Stimulated activated CD4-positive, alpha-beta T cell treated with anti-CD3 and anti-CD28 coated beads, Interleukin-2, amount 100 ng/mL, for 24 hours (primary cell): ENCODE measurements at regions not wholly inside any gene's neighbourhood (a gene's known extent, or its start where the extent isn't known, plus 50 kb on each side); places are given as distances from the start of the nearest gene placed in this dataset.

Experiments
- DNase-seq, 2 donors: peaks; one replicate each; pipeline ENCODE4 v3.0.0-alpha.2; 2020

DNA sequence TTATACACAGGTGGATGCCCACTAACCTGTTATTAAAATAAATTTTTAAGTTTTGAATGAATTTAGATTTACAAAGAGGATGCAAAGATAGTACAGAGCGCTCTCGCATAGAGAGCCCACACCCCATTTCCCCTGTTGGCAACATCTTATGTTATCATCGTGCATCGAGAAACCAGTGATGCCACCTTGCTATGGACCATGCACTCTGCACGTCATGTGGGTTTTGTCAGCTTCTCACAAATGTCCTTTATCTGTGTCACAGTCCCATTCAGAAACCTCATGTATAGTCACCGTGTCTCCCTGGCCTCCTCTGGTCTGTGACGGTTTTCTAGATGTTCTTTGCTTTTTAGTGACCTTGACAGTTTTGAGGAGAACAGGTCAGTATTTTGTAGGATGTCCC is 60.0 kb downstream of the ING1 start:
- DNase-seq, result no peak

DNA sequence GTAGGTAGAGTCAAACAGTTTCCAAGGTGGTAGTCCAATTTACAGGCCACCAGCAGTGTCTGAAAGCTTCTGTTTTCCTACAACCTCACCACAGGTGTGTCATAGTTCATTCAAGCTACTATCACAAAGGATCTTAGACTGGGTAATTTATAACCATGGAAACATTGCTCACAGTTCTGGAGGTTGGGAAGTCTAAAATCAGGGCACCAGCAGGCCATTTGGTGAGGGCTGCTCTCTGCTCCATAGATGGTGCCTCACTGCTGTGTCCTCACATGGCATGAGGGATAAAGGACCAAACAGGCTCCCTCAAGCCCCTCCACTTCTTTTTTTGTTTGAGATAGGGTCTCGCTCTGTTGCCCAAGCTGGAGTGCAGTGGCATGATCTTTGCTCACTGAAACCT is 60.6 kb downstream of the ING1 start:
- no peak for DNase-seq

DNA sequence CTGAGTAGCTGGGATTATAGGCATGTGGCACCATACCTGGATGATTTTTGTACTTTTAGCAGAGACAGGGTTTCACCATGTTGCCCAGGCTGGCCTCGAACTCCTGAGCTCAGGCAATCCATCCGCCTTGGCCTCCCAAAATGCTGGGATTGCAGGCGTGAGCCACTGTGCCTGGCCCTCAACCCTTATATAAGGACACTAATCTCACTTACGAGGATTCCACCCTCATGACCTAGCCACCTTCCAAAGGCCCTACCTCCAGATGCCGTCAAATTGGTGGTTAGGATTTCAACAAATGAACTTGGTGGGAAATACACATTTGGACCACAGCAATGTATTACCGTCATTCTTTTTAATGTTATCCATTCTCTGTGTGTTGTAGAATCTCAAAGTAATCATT is 61.0 kb downstream of the ING1 start:
- no peak for DNase-seq

DNA sequence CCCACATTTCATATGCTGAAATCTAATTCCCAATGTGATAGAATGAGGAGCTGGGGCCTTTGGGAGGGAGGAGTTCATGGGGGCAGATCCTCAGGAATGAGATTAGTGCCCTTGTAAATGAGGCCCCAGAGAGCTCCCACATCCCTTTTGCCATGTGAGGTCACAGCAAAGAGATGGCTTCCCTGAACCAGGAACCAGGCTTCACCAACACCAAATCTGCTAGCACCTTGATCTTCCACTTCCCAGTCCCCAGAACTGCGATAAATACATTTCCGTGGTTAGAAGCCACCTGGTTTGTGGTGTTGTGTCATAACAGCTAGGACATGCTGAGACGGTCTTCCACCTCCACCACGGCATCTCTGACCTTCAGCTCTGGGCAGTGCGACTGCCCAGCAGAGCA is 62.1 kb downstream of the ING1 start:
- no peak for DNase-seq

DNA sequence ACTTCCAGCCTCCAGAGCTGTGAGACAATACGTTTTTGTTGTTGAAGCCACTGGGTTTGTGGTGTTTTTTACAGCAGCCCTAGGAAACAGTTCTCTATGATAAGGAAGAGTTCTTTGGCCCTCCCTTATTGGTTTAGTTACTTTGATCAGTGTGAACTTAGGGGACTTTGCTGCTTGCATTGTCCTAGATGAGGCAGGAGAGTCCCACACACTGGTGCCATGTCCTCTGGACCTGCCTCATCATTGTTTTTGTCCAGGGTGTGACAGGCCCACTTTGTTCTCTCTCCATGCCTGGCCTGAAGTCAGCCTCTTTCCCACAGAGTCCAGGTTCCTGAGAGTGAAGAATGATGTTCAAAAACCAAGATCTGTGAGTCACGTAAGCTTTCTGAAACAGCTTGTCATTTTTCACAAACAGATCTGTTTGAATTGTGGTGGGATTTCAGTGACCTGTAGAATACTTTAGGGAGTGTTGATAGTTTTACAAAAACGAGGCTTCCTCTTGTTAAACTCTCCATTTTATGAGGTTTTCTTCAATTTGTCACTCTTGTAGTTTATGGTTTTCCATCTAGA is 63.8 kb downstream of the ING1 start:
- no peak for DNase-seq

DNA sequence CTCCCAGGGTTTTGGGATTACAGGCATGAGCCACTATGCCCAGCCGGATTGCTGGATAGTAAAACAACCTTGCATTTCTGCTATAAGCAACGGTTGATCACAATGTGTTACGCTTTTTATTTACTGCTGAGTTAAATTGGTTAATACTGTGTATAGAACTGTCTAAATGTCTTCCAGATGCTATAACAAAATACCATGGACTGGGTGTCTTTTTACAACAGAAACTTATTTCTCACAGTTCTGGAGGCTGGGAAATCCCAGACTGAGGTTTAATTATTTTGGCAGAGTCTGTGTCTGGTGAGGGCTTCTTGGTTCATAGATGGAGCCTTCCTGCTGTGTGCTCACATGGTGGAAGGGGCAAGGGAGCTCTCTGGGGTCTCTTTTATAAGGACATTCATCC is 65.5 kb downstream of the ING1 start:
- DNase-seq, result no peak

DNA sequence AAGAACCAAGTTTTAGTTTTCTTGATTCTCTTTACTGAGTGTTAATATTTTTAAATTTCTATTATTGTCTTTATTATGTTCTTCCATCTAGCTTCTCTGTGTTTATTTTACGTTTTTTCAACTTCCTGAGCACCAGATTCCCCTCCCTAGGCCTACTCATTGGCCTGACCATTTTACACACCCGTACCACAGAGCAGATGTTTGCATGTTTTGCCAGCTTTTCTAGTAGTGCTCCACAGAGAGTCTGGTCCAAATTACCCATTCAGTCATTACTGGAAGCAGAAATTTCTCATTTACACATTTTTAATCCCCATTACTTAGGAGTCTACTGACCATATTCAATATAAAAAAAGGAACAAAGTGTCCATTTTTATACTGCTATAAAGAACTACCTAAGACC is 66.9 kb downstream of the ING1 start:
- DNase-seq, result no peak

DNA sequence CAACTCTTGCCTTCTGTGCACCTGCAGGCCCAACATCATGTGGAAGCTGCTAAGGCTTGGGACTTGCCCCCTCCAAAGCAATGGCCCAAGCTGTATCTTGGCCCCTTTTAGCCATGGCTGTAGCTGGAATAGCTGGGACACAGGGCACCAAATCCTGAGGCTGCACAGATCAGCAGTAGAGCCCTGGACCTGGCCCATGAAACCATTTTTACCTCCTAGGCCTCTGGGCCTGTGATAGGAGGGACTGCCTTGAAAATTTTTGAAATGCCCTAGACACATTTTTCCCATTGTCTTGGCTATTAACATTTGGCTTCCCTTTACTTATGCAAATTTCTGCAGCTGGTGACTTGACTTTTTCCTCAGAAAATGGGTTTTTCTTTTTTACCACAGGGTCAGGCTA is 68.7 kb downstream of the ING1 start:
- DNase-seq, result no peak

DNA sequence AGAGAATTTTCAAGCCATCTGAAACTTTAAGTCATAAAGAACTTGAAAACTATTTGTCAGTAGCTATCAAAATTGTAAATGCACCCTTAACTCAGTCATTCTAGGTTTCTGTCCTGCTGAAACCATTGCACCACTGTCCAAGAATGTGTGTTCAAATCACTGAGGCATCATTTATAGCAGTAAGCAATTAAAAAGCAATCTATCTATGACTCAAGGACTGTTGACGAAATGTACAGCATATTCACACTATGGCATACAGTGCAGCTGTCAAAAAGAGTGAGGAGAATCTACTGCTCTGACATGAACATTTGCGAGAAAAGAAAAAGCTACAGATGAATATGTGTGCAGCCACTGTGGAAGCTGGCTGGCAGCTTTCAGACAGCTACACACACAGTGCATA is 71.2 kb downstream of the ING1 start:
- DNase-seq, result no peak

DNA sequence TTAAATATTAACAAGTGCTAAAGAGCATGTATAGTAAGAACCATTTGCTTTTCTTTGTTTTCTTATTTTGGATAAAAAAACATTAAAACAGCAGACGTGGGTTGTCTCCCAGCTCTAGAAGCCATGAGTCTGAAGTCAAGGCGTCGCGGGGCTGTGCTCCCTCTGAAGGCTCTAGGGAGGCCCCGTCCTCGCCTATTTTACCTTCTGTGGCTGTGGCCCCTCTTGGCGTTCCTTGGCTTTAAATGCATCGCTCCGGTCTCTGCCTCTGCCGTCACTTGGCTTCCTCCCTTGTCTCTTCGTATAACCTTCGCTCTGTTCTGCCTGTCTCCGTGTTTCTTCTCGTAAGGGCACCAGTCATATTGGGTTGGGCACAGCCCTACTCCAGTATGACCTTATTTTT is 75.3 kb downstream of the ING1 start:
- DNase-seq, result no peak

DNA sequence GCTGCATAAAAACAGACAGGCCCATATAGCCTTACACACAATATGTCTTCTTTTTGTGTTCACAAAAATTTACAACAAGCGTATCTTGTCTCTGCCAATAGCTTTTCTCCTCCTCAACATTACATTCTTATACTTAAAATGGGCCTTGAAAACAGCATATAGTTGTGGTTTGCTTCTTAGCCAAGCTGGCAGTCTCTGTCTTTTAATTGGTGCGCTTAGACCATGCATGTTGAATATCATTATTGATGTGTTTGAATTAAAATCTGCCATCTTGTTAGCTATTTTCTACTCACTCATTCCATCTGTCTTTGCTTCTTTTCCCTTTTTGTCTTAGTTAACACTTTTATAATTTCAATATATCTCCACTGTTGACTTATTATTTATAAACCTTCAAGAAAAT is 76.4 kb downstream of the ING1 start:
- DNase-seq, result no peak

DNA sequence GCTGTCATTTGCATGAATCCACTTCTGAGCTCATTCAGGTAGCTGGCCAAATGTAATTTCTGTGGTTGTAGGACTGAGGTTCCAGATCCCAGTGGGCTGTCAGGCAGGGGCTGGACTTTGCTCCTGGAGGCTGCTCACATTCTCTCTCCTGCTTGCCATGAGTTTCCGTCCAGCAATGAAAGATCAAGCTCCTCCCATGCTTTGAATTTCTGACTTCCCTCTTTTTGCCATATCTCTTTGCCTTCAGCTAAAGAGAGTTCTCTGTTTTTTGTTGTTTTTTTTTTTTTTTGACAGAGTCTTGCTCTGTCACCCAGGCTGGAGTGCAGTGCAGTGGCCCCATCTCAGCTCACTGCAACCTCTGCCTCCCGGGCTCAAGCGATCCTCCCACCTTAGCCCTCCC is 76.9 kb downstream of the ING1 start:
- no peak for DNase-seq

DNA sequence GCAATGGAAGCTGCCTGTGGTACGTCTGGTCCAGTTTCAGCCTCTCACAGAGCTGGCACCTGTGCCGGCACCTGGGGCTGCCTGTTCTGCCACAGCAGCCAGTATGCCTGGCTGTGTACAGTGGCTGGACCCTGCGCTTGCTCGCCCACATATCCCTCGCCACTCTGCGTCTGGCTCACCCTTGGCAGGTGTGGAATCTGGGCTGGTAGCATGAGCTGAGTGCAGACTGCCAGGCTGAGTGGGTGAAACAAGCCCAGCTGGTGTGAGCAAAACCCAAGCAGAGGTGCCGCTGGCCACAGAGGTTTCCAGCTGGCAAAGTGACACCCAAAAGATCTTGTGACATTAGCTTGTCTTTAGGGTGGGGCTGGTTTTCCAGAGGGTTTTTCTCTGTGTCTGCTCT is 80.7 kb downstream of the ING1 start:
- DNase-seq, result no peak

DNA sequence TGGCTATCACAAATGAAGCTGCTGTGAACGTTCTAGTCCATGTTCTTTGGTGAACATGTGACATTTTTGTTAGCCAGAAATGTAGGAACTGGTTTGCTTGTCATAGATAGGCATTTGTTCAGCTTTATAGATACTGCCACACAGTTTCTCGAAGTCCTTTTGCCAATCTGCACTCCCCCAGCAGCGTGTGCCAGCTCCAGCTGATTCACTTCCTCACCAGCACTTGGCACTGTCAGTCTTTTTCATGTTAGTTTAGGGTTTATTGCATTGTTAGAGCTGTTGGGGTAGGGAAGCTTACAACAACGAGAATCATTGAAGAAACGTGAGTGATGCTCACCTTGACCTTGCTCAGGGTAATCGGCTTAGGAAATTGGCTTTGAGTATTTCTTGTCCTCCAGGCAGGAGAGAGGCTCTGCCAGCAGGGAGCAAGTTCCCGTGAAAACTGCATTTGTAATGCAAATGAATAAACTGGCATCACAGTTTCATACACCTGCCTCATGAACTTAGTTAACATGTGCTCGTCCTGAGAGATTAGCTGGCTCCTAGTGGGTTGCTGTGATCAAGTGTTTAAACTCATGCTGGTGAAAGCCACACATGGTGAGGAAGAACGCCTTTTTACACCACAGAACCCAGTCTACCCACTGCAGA is 83.9 kb downstream of the ING1 start:
- DNase-seq, result no peak

DNA sequence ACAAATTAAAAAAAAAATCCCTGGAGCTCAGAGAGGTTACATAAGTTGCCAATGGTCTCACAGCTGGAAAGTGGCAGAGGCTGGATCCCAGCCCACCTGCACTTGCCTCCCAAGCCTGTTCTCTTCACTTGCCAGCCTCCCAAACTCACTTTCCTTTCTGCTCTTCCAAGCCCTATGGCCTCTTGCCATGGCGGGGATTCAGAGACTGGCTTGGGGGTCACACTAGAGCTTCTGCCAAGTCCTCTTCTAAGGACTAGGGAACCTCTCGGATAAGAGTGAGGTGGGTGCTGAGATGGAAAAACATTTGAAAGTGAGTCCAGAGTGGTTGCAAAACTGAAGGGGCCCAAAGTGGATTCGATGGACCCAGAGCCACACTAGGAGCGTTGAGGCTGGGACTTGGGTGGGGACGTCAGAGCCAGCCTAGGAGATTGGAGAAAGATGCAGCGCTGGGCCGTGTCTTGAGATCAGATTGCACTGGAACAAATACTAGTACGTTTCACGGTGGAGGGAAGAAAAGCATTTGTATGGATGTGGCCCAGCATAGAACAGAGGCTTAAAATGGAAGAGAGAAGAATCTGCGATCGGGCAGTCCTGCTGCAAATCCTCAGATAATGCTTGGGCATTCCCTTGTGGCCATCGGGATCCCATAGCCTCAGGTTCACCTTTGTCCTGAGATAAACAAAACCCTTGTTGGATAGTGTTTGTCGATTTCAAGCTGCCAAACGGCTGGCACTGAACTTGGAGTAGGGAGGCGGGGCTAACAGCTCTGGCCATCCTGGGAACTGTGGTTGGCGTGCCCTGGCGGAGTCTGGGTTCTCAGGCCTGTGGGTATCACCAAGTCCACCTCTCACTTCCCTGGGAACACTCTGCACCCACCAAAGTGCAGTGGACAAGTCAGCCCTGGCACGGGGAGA is 84.8 kb downstream of the ING1 start:
- no peak for DNase-seq

DNA sequence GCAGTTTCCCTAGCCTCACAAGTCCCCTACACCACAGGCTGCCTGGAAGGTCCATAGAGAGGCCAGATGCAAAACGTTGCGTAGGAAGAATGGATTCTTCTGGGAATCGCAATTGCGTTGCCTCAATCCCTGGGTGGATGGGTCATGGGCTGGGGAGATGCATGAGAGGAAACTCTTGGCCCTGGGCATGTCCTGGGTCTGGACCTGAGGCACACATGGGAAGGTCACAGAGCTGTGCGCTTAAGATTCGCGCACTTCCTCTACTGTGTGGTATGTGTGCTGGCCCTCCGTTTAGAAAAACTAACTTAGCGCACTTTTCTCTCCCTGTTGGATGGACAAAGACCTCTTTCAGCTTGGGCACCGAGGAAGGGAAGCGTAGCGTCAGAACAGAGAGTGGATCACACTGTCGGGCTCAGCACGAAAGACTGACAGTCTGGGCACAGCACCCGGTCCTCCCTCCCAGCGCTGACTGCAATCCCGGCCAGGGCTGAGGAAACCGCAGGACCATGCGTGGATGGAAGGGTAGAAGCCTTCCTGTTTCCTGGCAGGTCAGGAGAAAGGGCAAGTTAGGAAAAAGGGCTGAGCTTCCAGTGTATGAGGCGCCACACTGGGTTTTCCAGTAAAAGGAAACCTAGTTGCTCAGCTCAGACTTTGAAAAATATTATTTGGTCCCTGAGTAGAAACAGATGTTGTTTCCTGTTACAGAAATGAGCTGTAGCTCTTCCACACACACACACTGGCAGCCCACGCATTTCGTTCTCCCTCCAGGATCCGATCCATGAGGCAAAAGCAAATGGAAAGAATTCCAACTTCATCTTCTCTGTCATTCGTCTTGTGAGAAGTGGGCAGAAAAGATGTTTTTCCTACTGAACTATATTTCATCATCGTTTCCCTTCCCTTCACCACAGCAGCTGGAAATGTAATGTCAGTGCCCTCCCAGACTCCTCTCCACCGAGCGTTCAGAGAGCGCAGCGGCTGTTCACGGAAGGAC is 86.0 kb downstream of the ING1 start:
- no peak for DNase-seq

DNA sequence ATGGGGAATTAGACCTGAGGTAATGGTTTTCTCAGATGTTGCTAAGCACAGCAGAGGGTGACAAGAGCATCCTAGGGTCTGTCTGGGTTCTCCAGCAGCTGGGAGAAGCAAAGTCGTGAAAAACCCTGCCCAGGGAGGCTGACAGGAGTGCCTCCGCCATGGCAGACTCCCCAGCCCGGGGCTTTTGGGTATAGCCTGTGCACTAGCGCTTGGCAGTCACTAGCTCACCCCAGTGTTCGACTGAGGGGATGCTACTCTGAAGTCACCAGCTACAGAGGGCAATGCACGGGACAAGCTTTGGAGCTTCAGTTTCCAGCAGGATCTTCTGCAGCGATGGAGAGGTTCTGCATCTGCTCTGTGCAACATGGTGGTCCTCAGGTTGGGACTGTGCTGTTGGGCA is 87.5 kb downstream of the ING1 start:
- no peak for DNase-seq

DNA sequence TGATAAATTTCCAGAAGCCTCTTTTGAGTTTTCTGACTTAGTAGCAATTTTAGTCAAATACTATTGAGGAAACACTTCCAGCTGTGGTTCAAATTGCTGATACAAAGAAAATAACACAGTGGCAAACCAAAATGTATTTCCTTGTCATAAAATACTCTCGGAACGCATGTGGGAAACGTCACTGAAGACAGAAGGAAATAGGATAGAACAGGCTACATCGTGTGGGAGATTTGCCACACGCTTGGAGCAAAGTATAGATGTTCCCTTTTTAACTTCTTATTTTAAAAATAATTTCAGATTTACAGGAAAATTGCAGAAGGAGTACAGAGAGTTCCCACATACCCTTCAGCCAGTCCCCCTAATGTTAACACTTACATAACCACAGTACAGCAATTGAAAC is 88.8 kb downstream of the ING1 start:
- DNase-seq, result no peak

DNA sequence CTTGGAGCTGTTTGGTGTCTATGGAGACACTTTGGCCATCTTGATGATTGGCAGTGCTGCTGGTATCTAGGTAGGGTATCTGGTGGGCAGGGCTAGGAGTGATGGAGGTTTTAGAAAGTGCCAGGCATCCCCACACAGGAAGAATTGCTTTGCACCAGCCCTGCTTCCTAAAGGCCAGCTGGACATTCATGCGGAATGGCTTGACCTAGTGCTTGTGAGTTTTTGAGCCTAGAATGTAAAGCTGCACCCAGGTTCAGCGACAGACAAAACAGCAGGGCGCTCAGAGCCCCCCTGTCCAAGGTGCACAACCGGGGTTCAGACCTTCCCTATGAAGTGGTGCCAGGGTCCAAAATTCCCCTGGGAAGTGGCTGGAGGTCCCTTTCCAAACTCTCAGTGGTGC is 93.1 kb downstream of the ING1 start:
- DNase-seq, result no peak

DNA sequence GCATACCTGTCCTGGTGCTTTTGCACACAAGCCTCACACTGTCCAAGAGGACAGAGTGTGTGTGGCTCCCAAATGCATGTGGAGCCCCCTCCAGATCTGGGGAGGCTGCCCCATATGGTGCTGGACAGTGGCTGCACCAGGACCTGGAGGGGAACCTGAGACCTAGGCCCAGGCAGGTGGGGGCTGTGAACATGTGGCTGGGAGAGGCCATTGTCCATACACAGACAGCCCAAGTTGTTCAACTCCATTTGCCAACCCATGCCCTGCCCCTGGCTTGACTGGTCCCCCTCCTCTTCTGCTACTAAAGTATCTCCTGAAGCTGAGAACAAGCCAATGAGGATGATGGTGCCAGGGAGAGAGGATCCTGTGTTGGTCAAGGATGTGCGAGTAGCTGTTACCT is 94.0 kb downstream of the ING1 start:
- no peak for DNase-seq

DNA sequence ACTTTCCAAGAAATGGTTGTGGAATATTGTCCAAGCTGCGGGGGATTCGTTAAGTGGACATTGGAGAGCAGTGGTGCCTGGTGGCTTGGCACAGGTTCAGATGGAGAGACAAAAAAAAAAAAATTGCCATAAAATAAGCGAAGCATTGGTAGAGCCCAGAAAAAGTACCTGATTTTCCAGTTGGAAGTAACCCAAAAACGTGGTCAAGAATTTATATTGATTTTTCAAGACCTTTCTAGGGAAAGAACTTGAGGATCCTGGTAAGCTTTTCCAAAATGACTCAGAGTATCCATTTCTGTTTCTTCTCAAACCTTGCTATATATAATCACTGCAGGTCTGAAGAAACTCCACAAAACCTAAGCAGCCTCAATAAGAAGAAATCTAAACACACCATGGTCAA is 94.6 kb downstream of the ING1 start:
- no peak for DNase-seq

DNA sequence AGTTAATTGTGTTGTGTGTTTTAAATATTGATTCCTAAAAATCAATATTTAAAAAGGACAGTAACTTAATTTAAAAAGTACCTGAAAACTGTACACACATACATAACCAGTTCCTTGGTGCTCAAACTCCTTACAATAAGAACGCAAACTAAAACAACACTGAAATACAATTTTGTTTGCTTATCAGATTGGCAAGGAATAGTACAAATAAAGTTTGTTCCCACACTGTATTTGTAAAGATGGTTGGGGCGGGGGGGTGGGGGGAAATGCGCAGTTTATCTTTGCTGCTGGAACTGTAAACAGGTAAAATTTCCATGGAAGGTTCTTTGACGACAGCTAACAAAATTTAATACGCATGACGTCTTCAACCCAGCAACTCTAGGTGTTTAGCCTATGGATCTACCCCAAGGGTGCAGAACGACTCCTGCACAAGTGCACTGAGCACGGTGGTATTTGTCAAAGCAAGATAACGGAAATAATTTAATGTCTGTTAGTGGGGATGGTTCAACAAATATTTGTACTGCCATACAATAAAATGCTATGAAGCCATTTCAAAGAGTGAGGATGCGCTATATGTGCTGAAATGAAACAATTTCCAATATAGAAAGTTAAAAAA is 96.5 kb downstream of the ING1 start:
- no peak for DNase-seq
